ENCODE measurements at regions not wholly inside any gene's neighbourhood (a gene's known extent, or its start where the extent isn't known, plus 50 kb on each side); places are given as distances from the start of the nearest gene placed in this dataset.

DNA sequence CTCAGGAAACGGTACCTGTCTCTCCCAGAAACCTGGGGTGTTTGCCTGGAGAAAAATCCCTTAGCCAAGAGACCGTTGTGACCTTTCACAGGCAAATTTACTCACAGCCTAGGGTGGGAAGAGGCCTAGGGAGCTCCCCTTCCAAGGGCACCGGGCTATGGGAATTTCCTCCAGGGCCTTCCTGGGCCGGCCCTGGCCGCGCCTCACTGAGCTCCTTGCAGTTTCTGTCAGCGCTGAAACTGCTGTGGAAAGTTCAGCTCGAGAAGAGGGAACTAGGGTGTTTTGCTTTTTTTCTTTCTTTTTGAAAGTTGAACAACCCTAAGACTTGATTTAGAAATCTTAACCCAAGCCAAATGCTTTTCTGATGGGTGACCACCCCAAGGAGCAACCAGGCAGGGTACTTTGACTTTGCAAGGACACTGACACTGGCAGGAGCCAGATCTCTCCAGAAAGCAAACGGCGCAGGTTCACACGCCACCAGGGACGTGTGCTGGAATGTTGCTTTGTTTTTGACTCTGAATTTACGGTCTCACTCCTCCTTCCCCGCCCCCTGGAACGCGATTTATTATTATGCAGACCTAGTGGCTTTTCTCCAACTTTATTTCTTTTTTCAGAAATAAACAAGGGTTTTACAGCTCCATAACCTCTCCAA lies 229.6 kb upstream of the JUN start:
- 2 to 3% (median 2%) methylated on average over 16 of the region's 16 CpGs for WGBS, 3 donors
- no peaks in the 10 kb centered on the region for H3K27me3 ChIP-seq
- H3K27ac ChIP-seq, result peak overlapping the region; percentile 81 to 82
- peak overlapping the region; percentile 22 for H3K4me3 ChIP-seq
- intact Hi-C loops (cut with DNase I), result loop anchor here in 2 of 4 donors (5.0 to 10.0 kb wide), 2 partner anchors 199 to 231 kb away; partner anchors contain the start of gene JUN (in 1 of the 2)
- no peak for TF ChIP-seq EP300 (IDR thresholded peaks at IDR 0.05)
- no peak for TF ChIP-seq POLR2A (IDR thresholded peaks at IDR 0.05)
- TF ChIP-seq, protein P1, sequence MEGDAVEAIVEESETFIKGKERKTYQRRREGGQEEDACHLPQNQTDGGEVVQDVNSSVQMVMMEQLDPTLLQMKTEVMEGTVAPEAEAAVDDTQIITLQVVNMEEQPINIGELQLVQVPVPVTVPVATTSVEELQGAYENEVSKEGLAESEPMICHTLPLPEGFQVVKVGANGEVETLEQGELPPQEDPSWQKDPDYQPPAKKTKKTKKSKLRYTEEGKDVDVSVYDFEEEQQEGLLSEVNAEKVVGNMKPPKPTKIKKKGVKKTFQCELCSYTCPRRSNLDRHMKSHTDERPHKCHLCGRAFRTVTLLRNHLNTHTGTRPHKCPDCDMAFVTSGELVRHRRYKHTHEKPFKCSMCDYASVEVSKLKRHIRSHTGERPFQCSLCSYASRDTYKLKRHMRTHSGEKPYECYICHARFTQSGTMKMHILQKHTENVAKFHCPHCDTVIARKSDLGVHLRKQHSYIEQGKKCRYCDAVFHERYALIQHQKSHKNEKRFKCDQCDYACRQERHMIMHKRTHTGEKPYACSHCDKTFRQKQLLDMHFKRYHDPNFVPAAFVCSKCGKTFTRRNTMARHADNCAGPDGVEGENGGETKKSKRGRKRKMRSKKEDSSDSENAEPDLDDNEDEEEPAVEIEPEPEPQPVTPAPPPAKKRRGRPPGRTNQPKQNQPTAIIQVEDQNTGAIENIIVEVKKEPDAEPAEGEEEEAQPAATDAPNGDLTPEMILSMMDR (IDR thresholded peaks at IDR 0.05), result no peak
- H3K36me3 ChIP-seq, result no peaks in the 10 kb centered on the region
- H3K9me3 ChIP-seq, result no peaks in the 10 kb centered on the region
- H3K4me1 ChIP-seq (ENCODE audit: insufficient read depth), result peaks cover 11% of the 10 kb centered on the region
- peak; percentile 52 to 70 (median 55) for DNase-seq

DNA sequence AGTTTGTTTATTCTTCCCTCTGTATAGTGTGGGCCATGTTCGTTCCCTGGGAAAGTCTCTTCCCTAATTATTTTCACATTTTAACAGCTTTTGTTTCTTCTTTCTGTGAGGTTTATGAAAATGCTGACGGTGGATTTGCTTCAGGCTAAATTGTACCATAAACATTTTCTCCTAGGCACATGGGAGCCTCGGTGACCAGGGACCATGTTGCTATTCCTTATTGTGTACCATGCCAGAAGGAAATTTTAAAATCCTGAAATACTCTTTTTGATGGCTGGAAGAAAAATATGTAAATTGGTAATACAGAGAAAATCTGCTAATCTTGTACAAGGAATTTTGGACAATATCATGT lies 230.1 kb upstream of the JUN start:
- H3K27ac ChIP-seq, result peak overlapping the region; percentile 81 to 82
- no peaks in the 10 kb centered on the region for H3K9me3 ChIP-seq
- no peaks in the 10 kb centered on the region for H3K36me3 ChIP-seq
- WGBS, 3 donors, result 2 to 3% (median 2%) methylated on average over 3 of the region's 3 CpGs
- DNase-seq, result no peak
- no peak overlapping the region for H3K4me3 ChIP-seq
- H3K27me3 ChIP-seq, result no peaks in the 10 kb centered on the region
- H3K4me1 ChIP-seq (ENCODE audit: insufficient read depth), result peaks cover 6% of the 10 kb centered on the region
- peak; percentile 16 for TF ChIP-seq EP300 (IDR thresholded peaks at IDR 0.05)
- TF ChIP-seq POLR2A (IDR thresholded peaks at IDR 0.05), result no peak
- intact Hi-C loops (cut with DNase I), result loop anchor here in 2 of 4 donors (5.0 to 10.0 kb wide), 2 partner anchors 199 to 232 kb away; partner anchors contain the start of gene JUN (in 1 of the 2)

DNA sequence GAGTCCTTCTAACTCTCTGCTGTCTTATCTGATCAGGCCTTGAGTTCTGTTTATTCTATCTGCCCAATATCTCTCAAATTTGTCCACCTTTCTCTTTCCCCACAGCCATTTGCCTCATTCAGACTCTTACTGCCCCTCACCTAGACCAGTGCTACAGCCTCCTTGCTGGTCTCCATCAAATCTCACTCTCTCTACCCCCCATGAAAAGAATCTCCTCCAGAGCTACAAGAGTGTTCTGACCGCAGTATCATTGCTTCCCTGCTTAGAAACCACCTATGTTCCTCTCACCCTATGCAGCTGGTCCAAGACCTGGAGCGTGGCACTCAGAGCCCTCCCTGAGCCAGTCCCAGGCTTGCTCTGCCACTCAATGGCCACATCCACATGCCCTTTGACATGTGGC lies 231.0 kb upstream of the JUN start:
- H3K36me3 ChIP-seq, result no peaks in the 10 kb centered on the region
- DNase-seq, result no peak
- TF ChIP-seq, protein P1 (IDR thresholded peaks at IDR 0.05), result no peak
- TF ChIP-seq EP300 (IDR thresholded peaks at IDR 0.05), result no peak
- TF ChIP-seq POLR2A (IDR thresholded peaks at IDR 0.05), result no peak
- no peaks in the 10 kb centered on the region for H3K27me3 ChIP-seq
- peaks cover 7% of the 10 kb centered on the region for H3K4me1 ChIP-seq (ENCODE audit: insufficient read depth)
- intact Hi-C loops (cut with DNase I), result loop anchor here in 2 of 4 donors (5.0 to 10.0 kb wide), 2 partner anchors 200 to 233 kb away; partner anchors contain the start of gene JUN (in 1 of the 2)
- H3K9me3 ChIP-seq, result no peaks in the 10 kb centered on the region
- H3K27ac ChIP-seq, result no peak overlapping the region
- 98 to 100% (median 99%) methylated on average over 2 of the region's 2 CpGs for WGBS, 3 donors
- H3K4me3 ChIP-seq, result no peak overlapping the region

DNA sequence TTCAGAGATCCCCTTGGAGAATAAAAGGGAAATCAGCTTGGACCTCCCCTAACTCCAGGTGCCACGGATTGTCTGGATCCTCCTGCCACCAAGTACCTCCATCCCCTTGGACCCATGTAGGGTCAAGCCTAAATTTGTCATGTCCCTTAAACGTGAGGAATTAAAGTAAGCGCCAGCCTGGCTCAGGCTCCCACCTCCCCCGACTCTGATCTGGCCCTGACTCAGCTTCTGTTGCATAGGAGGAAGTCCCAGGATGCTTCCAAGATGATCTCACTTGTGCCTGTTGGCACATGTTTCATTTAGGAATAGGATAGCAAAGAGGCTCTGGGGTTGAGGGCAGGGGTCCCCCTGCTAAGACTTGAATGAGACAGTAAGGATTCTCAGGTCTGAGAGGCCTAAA lies 231.9 kb upstream of the JUN start:
- no peak for DNase-seq
- H3K36me3 ChIP-seq, result no peaks in the 10 kb centered on the region
- no peak overlapping the region for H3K4me3 ChIP-seq
- H3K27me3 ChIP-seq, result no peaks in the 10 kb centered on the region
- 35 to 48% (median 39%) methylated on average over 4 of the region's 4 CpGs for WGBS, 3 donors
- no peaks in the 10 kb centered on the region for H3K9me3 ChIP-seq
- TF ChIP-seq POLR2A (IDR thresholded peaks at IDR 0.05) (no peak), EP300 (IDR thresholded peaks at IDR 0.05) (no peak)
- TF ChIP-seq, protein P1 (IDR thresholded peaks at IDR 0.05), result no peak
- intact Hi-C loops (cut with DNase I), result loop anchor here in 1 of 4 donors (10.0 kb wide), 1 partner anchor 201 kb away; no protein-coding TSS in a partner anchor
- H3K4me1 ChIP-seq (ENCODE audit: insufficient read depth), result peaks cover 7% of the 10 kb centered on the region
- no peak overlapping the region for H3K27ac ChIP-seq

DNA sequence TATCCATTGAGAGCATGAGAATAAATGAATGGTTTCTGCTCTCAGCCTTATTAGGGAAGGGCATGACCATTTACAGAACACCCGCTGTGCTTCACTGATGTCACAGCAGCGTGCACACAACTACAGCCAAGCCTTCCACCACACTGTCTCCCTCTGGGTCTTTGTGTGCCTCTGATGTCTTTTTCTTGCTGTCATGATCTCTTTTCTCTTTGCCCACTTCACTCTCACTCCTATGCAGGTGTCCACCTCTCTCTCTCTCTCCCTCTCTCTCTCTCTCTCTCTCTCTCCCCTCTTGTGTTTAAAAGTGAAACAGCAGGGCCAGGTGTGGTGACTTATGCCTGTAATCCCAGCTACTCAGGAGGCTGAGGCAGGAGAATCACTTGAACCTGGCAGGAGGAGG lies 232.5 kb upstream of the JUN start:
- Histone ChIP-seq H3K27me3 (no peaks in the 10 kb centered on the region), H3K4me3 (no peak overlapping the region), H3K4me1 (ENCODE audit: insufficient read depth) (peaks cover 7% of the 10 kb centered on the region), H3K36me3 (no peaks in the 10 kb centered on the region), H3K9me3 (no peaks in the 10 kb centered on the region), H3K27ac (no peak overlapping the region)
- no peak for DNase-seq
- TF ChIP-seq, protein P1 (IDR thresholded peaks at IDR 0.05), result no peak
- TF ChIP-seq POLR2A (IDR thresholded peaks at IDR 0.05), result no peak
- no peak for TF ChIP-seq EP300 (IDR thresholded peaks at IDR 0.05)
- intact Hi-C loops (cut with DNase I), result loop anchor here in 1 of 4 donors (10.0 kb wide), 1 partner anchor 202 kb away; no protein-coding TSS in a partner anchor
- WGBS, 3 donors, result 92 to 97% (median 95%) methylated on average over 2 of the region's 2 CpGs

Data from ovary (tissue), 7 donors.